NCI-H2227 treated with DMSO at 0.1 percent for 48 hours (cell line): ENCODE measurements at regions not wholly inside any gene's neighbourhood (a gene's known extent, or its start where the extent isn't known, plus 50 kb on each side); places are given as distances from the start of the nearest gene placed in this dataset.

Source experiments
- DNase-seq: peaks from one replicate; lab custom pipeline; 2025; lab: John Stamatoyannopoulos, UW

DNA sequence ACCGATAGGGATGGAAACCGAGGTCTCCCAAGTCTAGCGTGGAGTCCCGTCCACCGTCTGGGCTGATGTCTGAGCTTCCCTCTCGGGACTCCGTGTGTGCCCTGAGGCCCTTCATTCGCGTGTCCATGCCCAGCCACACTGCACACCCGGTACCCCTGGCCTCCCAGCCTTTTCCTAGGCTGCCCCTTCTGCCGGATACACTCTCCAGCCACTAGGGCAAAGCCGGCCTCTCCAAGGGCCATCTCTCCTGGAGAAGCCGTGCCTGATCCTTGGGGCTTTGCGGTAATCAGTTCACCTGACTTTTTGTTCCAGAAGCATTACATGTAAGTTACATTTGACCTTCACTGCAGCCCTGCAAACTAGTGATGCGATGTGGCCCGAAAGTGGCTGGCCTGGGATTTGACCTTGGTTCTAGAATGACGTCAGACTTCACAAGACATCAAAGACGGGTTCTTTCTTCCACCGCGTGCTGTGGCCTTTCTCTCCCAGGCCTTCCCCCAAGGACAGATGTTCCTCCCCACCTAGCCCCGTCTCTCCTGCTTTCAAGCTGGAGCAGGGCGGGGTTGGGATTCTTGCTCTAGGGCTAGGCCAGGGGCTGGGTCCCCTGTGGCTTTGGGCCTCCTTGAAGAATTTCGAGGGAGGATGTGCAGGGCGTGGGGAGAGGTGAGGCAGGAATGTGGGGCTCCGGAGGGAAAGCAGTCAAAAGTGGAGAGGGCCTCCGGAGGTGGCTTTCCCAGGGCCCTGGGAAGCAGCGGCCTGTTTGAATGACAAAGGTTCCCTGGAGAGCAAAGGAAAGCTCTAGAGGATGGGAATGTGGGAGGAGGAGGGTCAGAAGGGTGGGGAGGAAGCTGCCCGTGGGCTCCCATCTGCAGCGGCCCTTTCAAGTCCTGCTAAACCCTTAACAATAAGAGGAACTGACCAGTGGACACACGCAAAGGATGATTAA lies 49.7 kb upstream of the SLC2A1 start:
- DNase-seq, result no peak
